T-helper 2 cell treated with Interferon-gamma antibody and Interleukin-4, amounts not matched to agents 5 μg/mL and 100 μg/mL, for 36 hours (primary cell): ENCODE measurements at regions not wholly inside any gene's neighbourhood (a gene's known extent, or its start where the extent isn't known, plus 50 kb on each side); places are given as distances from the start of the nearest gene placed in this dataset.
"Not testable (repeated sequence)": the region's sequence is repeated elsewhere in the genome, so short reads cannot be mapped to it uniquely, and the experiment has no call there.

Experiments used
- DNase-seq: peaks from one replicate; pipeline ENCODE4 v3.0.0; 2021; ENCODE audit warnings: low spot score
- H3K27ac Mint-ChIP-seq: one replicate; pipeline ENCODE4 v1.8.0; 2021; ENCODE audit warnings: mild to moderate bottlenecking, mixed read lengths
- H3K27me3 Mint-ChIP-seq: one replicate; pipeline ENCODE4 v1.8.0; 2021; ENCODE audit warnings: low read depth, mixed read lengths
- H3K36me3 Mint-ChIP-seq: one replicate; pipeline ENCODE4 v1.8.0; 2021; ENCODE audit warnings: low read depth, mixed read lengths
- H3K4me1 Mint-ChIP-seq: one replicate; pipeline ENCODE4 v1.8.0; 2021; ENCODE audit warnings: low read depth, mixed read lengths
- H3K4me3 Mint-ChIP-seq: one replicate; pipeline ENCODE4 v1.8.0; 2022; ENCODE audit warnings: mild to moderate bottlenecking, moderate library complexity, mixed read lengths
- H3K9me3 Mint-ChIP-seq: one replicate; pipeline ENCODE4 v1.8.0; 2021; ENCODE audit warnings: mixed read lengths

DNA sequence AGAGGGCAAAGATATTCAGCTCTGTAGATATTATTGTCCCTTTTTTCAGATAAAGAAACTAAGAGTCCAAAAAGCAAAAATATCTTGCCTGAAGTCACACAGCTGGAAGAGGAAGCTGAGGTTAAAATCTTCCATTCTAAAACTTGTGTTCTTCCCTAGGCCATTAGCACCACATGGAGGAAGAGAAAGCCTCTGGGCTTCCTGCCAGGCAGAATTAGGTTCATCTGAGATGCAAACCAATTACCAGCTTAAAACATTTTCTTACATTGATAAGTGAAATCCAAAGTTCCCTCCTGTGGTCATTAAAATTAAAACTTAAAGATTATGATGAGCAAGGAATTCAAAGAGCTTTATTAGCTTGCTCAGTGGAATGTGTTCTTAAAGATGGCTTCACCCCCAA, 235.3 kb upstream of the SETMAR start:
- Mint-ChIP-seq H3K9me3 (no peaks in the 10 kb centered on the region), H3K27me3 (no peaks in the 10 kb centered on the region), H3K27ac (no peak overlapping the region), H3K4me1 (no peaks in the 10 kb centered on the region), H3K36me3 (no peaks in the 10 kb centered on the region), H3K4me3 (no peak overlapping the region)
- no peak for DNase-seq

DNA sequence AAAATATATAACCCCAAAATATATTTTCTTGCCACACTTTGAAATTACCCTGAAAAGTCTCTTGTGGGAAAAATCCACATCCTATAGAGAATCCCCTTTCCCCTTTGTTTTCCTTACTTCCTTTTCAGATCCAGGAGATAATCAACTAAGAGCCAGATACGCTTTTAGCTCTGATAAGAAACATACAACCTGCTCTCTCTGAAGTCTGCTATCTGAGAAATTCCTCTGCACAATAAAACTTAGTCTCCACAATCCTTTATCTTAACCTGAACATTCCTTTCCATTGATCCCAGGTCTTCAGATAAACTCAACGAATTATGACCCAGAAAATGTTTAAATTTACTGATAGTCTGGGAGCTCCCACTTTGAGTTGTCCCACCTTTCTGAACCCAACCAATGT, 233.4 kb upstream of the SETMAR start:
- Mint-ChIP-seq H3K9me3 (no peaks in the 10 kb centered on the region), H3K27ac (no peak overlapping the region), H3K4me1 (no peaks in the 10 kb centered on the region), H3K36me3 (no peaks in the 10 kb centered on the region), H3K27me3 (no peaks in the 10 kb centered on the region), H3K4me3 (no peak overlapping the region)
- DNase-seq, result no peak

DNA sequence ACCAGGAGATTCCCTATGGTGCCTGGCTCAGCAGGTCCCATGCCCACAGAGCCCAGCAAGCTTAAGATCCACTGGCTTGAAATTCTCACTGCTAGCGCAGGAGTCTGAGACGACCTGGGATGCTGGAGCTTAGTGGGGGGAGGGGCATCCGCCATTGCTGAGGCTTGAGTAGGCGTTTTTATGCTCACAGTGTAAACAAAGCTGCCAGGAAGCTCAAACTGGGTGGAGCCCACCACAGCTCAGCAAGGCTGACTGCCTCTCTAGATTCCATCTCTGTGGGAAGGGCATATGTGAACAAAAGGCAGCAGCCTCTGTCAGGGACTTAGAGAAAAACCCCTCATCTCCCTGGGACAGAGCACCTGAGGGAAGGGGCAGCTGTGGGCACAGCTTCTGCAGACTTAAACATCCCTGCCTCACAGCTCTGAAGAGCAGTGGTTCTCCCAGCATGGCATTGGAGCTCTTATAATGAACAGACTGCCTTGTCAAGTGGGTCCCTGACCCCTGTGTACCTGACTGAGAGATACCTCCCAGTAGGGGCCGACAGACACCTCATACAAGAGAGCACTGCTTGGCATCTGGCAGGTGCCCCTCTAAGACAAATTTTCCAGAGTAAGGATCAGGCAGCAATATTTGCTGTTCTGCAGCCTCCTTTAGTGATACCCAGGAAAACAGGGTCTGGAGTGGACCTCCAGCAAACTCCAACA, 231.5 kb upstream of the SETMAR start:
- Mint-ChIP-seq H3K27me3 (no peaks in the 10 kb centered on the region), H3K36me3 (no peaks in the 10 kb centered on the region), H3K9me3 (no peaks in the 10 kb centered on the region), H3K27ac (no peak overlapping the region), H3K4me3 (no peak overlapping the region), H3K4me1 (no peaks in the 10 kb centered on the region)
- DNase-seq, result no peak

DNA sequence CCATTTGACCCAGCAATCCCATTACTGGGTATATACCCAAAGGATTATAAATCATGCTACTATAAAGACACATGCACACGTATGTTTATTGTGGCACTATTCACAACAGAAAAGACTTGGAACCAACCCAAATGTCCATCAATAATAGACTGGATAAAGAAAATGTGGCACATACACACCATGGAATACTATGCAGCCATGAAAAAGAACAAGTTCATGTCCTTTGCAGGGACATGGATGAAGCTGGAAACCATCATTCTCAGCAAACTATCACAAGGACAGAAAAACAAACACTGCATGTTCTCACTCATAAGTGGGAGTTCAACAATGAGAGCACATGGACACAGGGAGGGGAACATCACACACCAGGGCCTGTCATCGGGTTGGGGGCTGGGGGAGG, 225.9 kb upstream of the SETMAR start:
- not testable (repeated sequence) for H3K4me3 Mint-ChIP-seq, H3K27me3 Mint-ChIP-seq, H3K36me3 Mint-ChIP-seq, DNase-seq, H3K4me1 Mint-ChIP-seq, H3K27ac Mint-ChIP-seq, H3K9me3 Mint-ChIP-seq

DNA sequence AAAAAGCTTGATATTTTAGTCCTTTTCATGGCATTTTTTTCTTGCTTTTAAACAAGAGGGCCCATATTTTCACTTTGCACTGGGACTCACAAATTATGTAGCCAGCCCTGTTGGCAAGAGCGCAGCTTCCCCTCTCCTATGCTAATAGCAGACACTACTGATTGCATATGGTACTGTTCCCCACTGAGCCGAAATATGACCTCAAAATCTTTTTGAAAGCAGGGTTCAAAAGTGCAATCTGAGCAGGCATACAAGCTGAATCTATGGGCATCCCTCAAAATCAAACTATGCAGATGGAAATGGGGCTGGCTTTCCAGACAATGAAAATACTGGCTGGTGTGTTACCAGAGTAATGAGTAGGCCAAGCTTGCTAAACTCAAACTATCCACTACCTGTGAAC, 225.2 kb upstream of the SETMAR start:
- Mint-ChIP-seq H3K27me3 (no peaks in the 10 kb centered on the region), H3K27ac (no peak overlapping the region), H3K4me3 (no peak overlapping the region), H3K36me3 (no peaks in the 10 kb centered on the region), H3K4me1 (no peaks in the 10 kb centered on the region), H3K9me3 (no peaks in the 10 kb centered on the region)
- DNase-seq, result no peak

DNA sequence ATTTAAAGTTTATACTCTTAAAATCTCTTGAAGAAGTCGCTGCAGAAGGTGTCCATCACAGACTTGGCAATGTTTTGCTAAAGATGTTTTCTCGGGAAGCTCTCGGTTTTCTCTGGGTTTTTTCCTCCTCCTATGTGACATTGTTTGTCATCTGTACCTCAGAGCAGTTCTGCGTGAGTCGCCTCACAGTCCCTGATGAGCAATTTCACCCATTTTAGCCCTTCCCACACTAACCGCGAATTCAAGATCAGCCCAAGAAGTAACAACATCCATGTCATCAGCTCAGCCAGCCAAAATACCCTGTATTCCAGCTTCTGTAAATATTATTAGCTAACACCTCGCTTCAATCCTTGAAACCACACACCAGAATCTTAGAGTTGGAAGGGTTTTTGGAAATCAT, 224.3 kb upstream of the SETMAR start:
- peak; percentile 7 for DNase-seq
- Mint-ChIP-seq H3K27me3 (no peaks in the 10 kb centered on the region), H3K27ac (no peak overlapping the region), H3K36me3 (no peaks in the 10 kb centered on the region), H3K4me3 (no peak overlapping the region), H3K9me3 (no peaks in the 10 kb centered on the region), H3K4me1 (no peaks in the 10 kb centered on the region)

DNA sequence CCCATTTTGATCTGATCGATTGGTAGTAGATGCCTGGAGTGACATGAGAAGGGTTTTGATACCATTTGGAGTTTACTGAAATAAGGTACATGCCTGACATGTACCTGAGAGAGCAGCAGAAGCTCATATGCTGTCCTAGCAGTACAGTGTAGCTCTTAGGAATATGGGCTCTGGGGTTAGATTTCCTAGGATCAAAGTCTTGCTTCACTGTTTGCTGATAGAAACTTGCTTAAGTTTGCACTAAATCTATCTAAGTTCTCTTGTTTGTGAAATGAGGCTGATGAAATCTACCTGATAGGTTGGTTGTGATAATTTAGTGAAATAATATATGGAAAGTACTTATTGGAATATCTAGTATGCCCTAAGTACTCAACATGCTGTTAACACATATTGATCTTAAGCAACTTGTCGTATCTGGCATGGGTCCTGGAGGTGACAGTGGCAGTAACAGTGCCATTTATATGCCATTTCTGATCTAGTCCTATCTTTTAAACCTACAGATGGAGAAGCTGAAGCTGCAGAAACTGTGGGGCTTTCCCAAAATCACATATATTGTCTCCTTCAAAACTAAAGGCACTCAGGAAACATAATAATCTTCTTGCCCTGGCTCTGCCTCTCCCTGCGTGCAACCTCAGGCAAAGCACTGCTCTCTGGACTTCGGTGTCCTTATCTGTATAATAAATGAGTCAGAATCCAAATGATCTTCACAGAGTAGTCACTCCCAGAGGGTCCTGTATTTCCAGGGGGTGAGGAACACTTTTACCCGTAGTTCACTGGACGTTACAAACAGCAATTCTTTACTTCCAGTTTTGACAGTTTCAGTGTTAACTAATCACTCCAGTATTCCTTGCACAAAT, 223.6 kb upstream of the SETMAR start:
- no peak for DNase-seq
- Mint-ChIP-seq H3K36me3 (no peaks in the 10 kb centered on the region), H3K9me3 (no peaks in the 10 kb centered on the region), H3K27ac (no peak overlapping the region), H3K4me1 (no peaks in the 10 kb centered on the region), H3K27me3 (no peaks in the 10 kb centered on the region), H3K4me3 (no peak overlapping the region)

DNA sequence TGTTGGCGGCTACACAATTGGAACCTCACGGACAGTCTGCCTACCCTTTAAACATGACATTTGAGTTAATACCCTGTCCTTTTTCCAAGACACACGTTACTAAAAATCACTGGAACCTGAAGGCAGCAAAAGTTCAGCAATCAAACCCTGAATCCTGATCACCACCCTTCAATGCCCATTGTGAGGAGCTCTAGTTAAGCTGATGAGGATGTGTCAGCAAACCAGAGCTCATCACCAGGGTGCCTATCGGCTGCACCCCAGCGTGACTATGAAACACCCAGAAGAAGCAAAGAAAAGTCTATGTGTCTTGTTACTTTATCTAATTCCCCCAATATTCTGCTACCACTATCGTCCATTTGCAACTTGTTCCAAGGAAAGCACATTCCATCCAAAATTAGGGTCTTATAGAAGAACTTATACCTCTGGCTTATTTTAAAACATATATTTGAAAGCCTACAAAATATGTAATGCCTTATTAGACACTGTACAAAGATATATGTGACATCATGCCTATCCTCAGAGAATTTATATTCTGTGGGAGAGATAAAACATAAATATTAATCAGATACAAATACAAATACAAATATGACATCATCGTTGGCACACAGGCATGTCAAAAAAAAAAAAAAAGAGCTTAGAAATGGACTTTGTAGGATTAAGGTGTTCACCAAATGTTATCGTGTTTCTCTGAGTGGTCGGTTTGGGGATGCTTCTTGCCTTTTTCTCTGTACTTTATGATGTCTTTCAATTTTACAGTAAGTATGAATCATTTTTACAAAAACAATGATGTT, 219.7 kb upstream of the SETMAR start:
- H3K9me3 Mint-ChIP-seq, result no peaks in the 10 kb centered on the region
- no peaks in the 10 kb centered on the region for H3K36me3 Mint-ChIP-seq
- DNase-seq, result no peak
- H3K4me1 Mint-ChIP-seq, result no peaks in the 10 kb centered on the region
- H3K27me3 Mint-ChIP-seq, result no peaks in the 10 kb centered on the region
- no peak overlapping the region for H3K4me3 Mint-ChIP-seq
- no peak overlapping the region for H3K27ac Mint-ChIP-seq

DNA sequence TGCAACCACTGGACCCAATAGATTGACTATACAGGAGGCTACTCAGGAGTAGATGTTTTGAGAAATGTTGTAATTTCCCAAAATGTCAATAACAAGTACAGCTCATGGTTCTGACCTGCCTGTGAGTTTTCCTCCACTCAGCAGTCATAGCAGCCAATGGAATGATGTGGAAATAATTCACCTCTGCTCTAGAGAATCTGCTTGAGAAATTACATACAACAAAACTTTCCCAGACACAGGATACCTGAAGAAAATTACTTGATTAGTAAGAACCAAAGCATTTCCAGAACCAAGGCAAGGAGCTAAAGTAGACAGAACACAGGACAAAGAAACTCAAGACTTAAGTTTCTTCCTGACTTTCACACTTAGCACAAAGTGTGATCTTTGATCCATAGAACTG, 218.9 kb upstream of the SETMAR start:
- Mint-ChIP-seq H3K4me1 (no peaks in the 10 kb centered on the region), H3K9me3 (no peaks in the 10 kb centered on the region), H3K4me3 (no peak overlapping the region), H3K36me3 (no peaks in the 10 kb centered on the region), H3K27me3 (no peaks in the 10 kb centered on the region), H3K27ac (no peak overlapping the region)
- no peak for DNase-seq

DNA sequence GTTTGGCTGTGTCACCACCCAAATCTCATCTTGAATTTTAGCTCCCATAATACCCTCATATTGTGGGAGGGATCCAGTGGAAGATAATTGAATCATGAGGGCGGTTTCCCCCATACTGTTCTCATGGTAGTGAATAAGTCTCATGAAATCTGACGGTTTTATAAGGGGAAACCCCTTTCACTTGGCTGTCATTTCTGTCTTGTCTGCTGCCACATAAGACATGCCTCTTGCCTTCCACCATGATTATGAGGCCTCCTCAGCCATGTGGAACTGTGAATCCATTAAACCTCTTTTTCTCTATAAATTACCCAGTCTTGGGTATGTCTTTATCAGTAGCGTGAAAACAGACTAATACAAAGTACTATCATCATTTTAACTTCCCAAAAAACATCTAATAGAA, 216.5 kb upstream of the SETMAR start:
- not testable (repeated sequence) for H3K27me3 Mint-ChIP-seq, DNase-seq, H3K27ac Mint-ChIP-seq, H3K36me3 Mint-ChIP-seq, H3K9me3 Mint-ChIP-seq, H3K4me3 Mint-ChIP-seq, H3K4me1 Mint-ChIP-seq

DNA sequence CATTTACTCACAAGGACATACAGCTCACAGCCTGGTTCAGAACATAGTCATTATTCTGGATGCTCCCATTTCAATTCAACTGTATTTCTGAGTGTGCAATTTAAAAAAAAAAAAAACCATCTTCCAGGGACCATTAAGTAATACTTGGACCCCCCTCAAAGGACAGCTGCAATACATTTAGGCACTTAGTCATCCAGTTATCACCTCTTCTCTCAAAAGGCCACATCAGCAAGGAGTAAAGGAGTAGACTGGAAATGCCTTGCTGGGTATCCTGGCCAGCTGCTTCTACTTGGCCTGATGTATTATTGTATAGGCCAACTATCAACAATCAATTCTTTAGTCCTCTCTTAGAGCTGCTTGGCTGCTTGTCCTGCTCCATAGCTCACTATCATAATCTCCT, 211.4 kb upstream of the SETMAR start:
- no peaks in the 10 kb centered on the region for H3K36me3 Mint-ChIP-seq
- no peaks in the 10 kb centered on the region for H3K27me3 Mint-ChIP-seq
- no peak for DNase-seq
- no peaks in the 10 kb centered on the region for H3K9me3 Mint-ChIP-seq
- H3K4me3 Mint-ChIP-seq, result no peak overlapping the region
- no peaks in the 10 kb centered on the region for H3K4me1 Mint-ChIP-seq
- H3K27ac Mint-ChIP-seq, result no peak overlapping the region

DNA sequence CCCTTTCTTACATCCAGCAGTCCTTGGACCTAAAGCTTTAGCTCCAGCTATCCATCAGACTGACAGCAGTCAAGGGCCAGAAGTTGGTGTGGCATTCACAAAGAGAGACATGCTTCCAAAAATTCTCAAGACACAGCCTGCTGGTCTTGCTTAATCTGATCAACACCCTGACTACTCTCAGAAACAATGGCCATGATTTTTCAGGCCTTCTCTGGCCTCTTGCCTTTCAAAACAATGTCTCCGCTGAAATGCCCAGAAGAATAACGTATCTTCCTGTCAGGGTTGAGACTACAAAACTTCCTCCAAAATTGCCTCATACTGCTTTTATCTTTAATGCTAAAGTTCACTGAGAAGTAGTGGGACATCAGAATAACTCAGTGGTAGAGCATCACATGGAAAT, 205.4 kb upstream of the SETMAR start:
- H3K4me1 Mint-ChIP-seq, result no peaks in the 10 kb centered on the region
- no peak overlapping the region for H3K27ac Mint-ChIP-seq
- no peaks in the 10 kb centered on the region for H3K36me3 Mint-ChIP-seq
- H3K4me3 Mint-ChIP-seq, result no peak overlapping the region
- no peaks in the 10 kb centered on the region for H3K9me3 Mint-ChIP-seq
- no peaks in the 10 kb centered on the region for H3K27me3 Mint-ChIP-seq
- no peak for DNase-seq

DNA sequence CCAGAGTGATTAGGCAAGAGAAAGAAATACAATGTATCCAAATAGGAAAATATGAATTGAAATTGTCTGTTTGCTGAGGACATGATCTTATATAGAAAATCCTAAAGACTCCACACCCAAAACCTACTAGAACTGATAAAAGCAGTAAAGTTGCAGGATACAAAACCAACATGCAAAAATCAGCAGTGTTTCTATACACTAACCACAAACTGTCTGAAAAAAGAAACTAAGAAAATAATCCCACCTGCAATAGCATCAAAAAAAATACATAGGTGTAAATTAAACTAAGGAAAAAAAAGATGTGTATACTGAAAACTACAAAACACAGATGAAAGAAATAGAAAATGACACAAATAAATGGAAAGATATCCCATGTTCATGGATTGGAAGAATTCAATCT, 203.6 kb upstream of the SETMAR start:
- Mint-ChIP-seq H3K4me3 (no peak overlapping the region), H3K36me3 (no peaks in the 10 kb centered on the region), H3K27me3 (no peaks in the 10 kb centered on the region), H3K27ac (no peak overlapping the region), H3K4me1 (no peaks in the 10 kb centered on the region), H3K9me3 (no peaks in the 10 kb centered on the region)
- no peak for DNase-seq

DNA sequence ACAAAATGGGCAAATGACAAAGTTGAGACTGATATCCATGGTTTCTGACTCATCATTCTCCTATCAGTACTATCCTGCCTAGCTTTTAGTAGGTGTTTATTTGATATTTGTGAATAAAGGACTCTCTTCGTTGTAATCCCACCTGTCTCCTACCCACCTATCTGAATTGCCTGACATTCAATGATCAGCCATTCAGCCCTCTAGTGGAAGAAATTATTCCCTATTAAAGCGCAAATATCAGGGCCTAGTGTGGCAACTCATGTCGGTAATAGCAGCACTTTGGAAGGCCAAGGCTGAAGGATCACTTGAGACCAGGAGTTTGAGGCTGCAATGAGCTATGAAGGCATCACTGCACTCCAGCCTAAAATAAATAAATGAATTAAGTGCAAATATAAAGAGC, 195.7 kb upstream of the SETMAR start:
- Mint-ChIP-seq H3K9me3 (no peaks in the 10 kb centered on the region), H3K27me3 (no peaks in the 10 kb centered on the region), H3K36me3 (no peaks in the 10 kb centered on the region), H3K27ac (no peak overlapping the region), H3K4me1 (no peaks in the 10 kb centered on the region), H3K4me3 (no peak overlapping the region)
- no peak for DNase-seq
